Nucleus accumbens (tissue), 56 donors: ENCODE measurements at regions not wholly inside any gene's neighbourhood (a gene's known extent, or its start where the extent isn't known, plus 50 kb on each side); places are given as distances from the start of the nearest gene placed in this dataset.
"Not testable (repeated sequence)": the region's sequence is repeated elsewhere in the genome, so short reads cannot be mapped to it uniquely, and the experiment has no call there.

Source experiments
- DNase-seq, 56 donors: peaks; one replicate each; lab custom pipeline; 2025; lab: John Stamatoyannopoulos, UW

GRCh38 chr1:187787736-187788135 is 959.0 kb downstream of the PLA2G4A start:
- DNase-seq, result no peak

DNA sequence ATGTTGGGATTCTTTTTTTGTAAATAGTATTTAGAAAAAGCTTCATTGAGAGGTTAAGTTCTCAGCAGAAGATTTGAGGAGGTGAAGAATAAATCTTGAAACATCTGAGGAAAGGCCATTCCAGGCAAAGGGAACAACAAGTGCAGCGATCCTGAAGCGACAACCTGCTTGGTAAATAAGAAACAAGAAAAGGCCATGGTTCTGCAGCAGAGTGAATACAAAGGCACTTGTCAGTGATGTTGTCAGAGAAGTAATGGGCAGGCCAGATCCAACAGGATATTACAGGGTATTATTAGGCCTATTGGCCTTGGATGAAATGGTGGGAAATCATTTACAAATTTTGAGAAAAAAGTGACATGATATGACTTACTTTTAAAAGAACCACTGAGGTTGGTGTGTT is 960.0 kb downstream of the PLA2G4A start:
- DNase-seq, result no peak

DNA sequence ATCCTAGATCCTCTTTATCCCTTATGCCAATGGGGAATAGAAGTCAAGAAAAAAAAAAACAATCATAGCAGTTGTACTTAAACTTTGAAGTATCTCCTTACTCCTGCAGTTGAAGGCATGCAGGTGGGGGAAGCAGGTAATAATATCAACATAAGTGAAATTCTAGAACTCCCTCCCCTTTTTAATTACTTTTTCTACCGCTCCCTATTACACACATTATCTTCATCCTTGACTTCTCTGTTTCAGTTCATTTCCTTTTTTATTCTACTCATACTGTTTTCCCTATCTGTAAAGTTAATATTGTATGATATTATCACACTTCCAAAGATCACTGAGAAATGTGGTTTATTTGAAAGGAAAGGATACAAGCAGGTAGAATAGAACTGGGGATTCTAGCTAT is 962.0 kb downstream of the PLA2G4A start:
- no peak for DNase-seq

DNA sequence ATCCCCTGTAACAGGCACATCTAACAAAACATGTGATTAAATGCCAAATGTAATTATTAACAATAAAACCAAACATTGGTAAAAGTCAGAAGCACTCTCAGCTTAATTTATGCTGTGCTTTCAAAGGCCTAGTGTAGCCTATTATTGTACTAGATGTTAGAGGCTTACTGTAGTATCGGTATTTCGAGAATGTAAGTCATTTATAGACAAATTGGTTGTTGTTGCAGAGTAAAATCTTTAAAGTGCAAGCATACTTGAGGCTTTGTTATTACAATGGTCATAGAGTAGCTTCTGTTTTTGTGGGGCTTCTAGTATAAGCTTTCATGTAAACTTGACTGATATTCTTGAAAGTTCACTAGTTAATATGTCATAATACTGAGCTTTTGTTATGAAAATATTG is 965.8 kb downstream of the PLA2G4A start:
- DNase-seq, result no peak

DNA sequence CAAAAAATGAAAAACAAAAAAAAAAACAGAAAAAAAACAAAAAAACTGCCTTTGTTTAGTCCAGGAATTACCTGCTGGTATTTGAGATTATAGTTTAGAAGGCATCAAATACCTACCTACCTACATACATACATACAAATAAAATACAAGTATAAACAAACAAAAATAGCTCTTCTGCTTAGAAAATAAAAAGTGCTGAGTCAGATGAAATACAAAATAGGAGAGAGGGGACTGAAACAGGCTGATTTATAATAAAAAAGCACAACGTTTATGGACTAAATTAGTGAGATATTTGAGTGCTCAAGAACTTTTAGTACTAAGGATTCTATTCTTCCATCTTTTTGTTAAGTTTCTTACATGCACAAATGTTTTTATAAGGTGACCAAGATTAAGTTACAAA is 980.8 kb downstream of the PLA2G4A start:
- DNase-seq, result no peak

DNA sequence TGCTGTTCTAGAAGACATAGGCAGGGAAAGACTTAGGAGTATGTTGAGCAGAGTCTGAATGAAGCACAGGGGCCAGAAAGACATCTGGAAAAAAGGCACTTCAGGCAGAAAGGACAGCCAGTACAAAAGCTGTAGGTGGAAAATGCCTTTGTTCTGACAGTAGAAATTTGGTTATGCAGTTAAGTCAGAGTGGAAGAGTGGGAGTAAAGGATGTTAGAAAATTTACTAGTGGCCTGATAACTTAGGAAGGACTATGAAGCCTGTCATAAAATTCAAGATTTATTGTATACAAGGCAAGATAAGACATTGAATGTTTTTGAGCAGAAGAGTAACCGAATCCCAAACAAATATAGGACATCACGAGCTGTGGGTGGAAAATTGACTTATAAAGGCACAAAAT is 987.9 kb downstream of the PLA2G4A start:
- no peak for DNase-seq

DNA sequence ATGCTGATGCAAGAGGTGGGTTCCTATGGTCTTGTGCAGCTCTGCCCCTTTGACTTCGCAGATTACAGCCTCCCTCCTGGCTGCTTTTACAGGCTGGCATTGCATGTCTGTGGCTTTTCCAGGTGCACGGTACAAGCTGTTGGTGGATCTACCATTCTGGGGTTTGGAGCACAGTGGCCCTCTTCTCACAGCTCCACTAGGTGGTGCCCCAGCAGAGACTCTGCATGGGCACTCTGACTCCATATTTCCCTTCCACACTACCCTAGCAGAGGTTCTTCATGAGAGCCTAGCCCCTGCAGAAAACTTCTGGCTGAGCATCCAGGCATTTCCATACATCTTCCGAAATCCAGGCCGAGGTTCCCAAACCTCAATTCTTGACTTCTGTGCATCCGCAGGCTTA is 989.0 kb downstream of the PLA2G4A start:
- DNase-seq, result no peak

GRCh38 chr1:187819086-187819485 is 990.3 kb downstream of the PLA2G4A start:
- no peak for DNase-seq

DNA sequence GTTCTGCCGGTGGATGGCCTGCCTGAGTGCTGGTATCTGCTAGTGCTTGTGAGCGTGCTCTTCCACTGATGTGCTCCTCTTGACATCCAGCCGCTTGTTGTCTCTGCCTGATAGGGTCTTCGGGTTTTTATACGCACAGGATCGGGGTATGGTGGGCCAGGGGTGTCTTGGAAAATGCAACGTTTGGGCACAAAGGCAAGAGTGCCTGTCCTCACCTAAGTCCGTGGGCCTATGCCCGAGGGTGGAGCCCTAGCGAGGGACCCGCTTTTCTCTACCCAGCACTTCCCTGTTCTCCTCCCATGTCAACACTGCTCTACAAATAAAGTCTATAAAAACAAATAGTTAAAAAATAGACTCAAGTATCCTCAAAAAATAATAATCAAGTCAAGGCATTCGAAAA is 1007.8 kb downstream of the PLA2G4A start:
- no peak for DNase-seq

- DNase-seq, result no peak
Observed at GRCh38 chr1:187837787-187838186, 1009.0 kb downstream of the PLA2G4A start.

DNA sequence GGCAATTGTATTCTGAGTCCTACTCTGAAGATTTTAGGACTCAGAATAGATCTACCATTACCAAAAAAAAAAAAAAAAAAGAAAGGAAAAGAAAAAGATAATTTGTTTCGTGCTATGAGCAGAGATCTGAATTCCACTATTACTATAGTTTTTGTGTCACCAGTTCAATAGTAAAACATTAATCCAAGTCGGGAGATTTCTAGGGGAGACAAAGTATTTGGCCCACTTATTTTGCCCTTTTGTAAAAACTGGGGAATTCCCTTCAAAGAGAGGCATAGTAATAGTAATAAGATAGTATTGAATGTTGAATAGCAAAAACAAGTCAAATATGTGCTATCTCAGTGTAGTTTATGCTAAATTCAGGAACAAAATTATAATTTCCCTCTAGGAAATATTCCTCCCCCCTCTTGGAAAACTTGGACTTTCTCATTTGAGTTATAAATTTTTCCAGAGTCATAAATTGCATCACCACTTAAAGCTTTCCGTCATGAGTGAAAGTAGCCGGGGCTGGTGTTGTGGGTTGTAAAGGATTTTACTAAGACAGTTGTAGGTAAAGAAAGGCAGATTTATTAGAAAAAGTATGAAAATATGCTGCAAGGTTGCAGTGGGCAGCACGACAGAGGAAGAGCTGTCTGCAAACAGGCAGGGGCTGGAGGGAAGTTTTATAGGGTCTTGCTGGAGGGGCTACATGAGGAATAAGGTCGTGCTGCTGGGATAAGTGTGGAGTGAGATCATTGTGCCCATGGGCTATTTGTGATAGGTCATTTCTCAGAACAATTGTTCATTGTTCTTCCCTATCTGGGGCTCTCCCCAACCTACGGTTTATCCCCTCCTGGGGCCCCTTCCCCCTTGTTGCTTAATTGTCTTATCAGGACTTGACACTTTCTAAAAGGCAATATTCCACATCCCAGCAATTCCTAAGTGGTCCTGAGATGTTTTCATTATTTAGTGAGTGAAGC is 1009.9 kb downstream of the PLA2G4A start:
- DNase-seq, result no peak

GRCh38 chr1:187839873-187840272 is 1011.1 kb downstream of the PLA2G4A start:
- DNase-seq, result no peak

DNA sequence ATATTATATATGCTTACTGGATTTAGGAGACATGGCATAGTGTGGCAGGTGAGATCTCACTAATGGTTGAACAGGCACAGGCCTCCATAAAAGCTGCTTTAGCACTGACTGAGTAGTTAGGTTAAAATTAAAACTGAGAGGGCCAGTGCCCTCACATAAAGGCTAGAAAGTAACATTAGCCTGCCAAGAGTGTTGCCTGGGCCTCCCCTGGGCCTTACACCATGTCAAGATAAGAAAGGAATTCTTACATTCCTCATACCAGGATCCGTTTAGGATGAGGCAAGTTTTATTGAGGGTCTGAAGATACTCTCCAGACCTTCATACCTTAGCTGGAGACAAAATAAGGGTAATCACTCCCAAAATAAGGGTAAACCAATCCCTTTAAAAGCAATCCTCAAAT is 1011.8 kb downstream of the PLA2G4A start:
- DNase-seq, result no peak

DNA sequence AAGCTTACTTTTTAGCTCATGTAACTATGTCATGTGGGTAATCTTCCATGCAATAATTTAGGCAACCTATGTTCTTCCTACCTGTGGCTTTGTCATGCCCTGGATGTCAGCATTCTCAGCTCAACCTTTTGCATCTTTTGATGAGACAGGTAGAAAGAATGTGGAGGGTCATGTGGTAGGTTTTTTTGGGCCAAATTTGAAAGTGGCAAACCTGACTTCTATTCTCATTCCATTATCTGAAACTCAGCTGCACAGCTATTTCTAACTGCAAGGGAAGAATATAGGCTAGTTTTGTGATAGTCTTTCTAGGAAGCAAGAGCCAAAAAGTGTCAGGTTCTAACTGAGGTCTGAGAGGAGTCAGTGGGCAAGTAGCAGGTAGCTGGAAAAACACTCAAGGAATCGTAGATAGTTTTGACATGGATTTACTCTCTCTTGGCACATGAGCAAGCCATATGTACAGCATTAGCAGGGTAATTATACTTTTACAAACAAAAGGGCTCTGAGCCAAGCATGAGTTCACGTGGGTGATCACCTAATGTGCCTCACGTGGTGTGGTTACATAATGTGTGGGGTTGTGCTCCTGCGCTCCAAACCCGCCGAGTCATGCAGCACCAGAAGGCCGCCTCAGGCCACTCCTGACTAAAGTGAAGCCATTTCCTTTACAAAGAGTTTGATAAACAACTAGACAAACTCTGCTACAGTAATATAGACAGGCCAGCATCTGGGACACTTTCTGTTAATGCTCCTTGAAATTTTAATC is 1013.8 kb downstream of the PLA2G4A start:
- no peak for DNase-seq

GRCh38 chr1:187844313-187844712 is 1015.6 kb downstream of the PLA2G4A start:
- no peak for DNase-seq

DNA sequence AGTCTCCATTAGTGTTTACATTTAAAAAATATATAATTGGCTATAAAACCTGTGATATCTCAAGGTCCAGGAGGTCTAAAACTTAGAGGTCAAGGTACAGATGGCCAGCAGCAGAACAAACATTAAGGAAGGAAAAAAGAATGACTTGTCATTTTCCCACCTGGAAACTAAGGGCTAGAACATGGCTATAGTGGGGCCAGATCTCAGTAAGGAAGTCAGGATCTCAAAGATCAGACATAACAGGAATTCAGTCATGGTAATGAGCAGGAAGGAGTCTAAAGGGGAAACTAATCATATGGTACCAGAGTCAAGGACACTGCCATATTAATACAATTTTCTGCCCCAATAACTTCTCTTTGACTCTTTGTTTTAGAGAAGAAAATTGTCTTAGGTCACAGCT is 1018.8 kb downstream of the PLA2G4A start:
- DNase-seq, result no peak

DNA sequence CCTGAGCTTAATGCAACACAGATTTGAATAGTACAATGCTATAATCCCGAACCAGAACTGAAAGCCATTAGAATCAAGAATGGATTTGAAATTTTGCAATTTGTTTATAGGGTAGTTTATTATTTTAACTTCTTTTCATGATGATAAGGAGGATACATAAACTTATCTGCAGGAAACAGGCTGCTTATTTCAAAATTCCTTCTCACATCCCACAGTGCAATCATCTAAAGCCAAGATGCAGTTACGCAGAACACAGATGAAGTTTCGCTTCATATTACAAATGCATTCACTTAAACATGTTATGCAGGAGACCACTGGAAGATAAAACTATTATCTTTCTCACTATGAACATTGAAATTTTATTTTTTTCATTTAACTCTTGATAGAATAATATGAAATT is 1019.6 kb downstream of the PLA2G4A start:
- no peak for DNase-seq

DNA sequence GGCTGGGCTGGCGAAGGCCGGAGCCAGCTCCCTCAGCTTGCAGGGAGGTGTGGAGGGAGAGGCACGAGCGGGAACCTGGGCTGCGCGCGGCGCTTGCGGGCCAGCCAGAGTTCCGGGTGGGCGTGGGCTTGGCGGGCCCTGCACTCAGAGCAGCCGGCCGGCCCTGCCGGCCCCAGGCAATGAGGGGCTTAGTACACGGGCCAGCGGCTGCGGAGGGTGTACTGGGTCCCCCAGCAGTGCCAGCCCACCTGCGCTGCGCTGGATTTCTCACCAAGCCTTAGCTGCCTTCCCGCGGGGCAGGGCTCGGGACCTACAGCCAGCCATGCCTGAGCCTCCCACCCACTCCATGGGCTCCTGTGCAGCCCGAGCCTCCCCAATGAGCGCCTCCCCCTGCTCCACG is 1021.4 kb downstream of the PLA2G4A start:
- not testable (repeated sequence) for DNase-seq

DNA sequence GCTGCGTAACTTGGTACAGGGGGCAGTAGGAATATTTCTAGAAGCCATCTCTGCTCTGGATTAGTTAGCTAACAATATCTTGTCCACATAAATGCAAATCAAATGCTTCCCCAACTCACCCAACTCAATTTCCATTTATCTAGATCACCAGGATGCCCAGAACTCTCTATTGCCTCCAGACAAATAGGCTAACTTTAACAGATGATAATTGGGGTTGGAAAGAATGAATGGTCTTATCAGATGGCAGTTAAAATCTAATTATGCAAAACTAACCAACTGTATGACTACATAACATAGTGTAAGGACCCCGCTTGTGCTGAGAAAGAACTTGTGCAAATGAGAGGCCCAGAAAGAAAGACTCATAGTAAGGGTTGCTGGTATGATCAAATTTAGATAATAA is 1024.8 kb downstream of the PLA2G4A start:
- DNase-seq, result no peak

DNA sequence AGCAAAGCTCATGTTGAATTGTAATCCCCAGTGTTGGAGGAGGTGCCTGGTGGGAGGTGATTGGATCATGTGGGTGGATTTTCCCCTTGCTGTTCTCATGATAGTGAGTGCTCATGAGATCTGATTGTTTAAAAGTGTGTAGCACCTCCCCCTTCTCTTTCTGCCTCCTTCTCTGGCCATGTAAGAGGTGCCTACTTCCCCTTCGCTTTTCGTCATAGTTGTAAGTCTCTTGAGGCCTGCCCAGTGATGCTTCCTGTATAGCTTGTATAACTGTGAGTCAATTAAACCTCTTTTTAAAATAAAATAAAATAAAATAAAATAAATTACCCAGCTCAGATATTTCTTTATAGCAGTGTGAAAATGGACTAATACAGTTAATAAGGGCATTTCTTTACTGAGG is 1025.7 kb downstream of the PLA2G4A start:
- no peak for DNase-seq

- no peak for DNase-seq
Observed at GRCh38 chr1:187862506-187862905, 1033.8 kb downstream of the PLA2G4A start.

GRCh38 chr1:187870552-187870951 is 1041.8 kb downstream of the PLA2G4A start:
- DNase-seq, result no peak
